Muscle layer of colon (tissue), 2 donors: ENCODE measurements at regions not wholly inside any gene's neighbourhood (a gene's known extent, or its start where the extent isn't known, plus 50 kb on each side); places are given as distances from the start of the nearest gene placed in this dataset.

ENCODE experiments used
- H3K27ac ChIP-seq: one replicate; pipeline ENCODE4 v1.7.0; 2013; ENCODE audit warnings: low read depth, mild to moderate bottlenecking, low read length, moderate library complexity
- H3K27me3 ChIP-seq, 2 donors: one replicate each; pipeline ENCODE4 v1.7.0; 2013; ENCODE audit warnings: low read length in 2 of 2, mild to moderate bottlenecking in 2 of 2; ENCODE audit not compliant: insufficient read depth in 2 of 2, control insufficient read depth in 1 of 2
- H3K36me3 ChIP-seq: one replicate; pipeline ENCODE4 v1.7.0; 2013; ENCODE audit warnings: mild to moderate bottlenecking, low read length; ENCODE audit not compliant: insufficient read depth
- H3K4me1 ChIP-seq: one replicate; pipeline ENCODE4 v1.7.0; 2013; ENCODE audit warnings: mild to moderate bottlenecking, low read length; ENCODE audit not compliant: insufficient read depth
- H3K4me3 ChIP-seq, 2 donors: one replicate each; pipeline ENCODE4 v1.7.0; 2013; ENCODE audit warnings: low read length in 2 of 2, low read depth in 1 of 2, mild to moderate bottlenecking in 1 of 2, moderate library complexity in 1 of 2
- H3K9ac ChIP-seq: one replicate; pipeline ENCODE4 v1.7.0; 2013; ENCODE audit warnings: low read length
- H3K9me3 ChIP-seq: one replicate; pipeline ENCODE4 v1.7.0; 2013; ENCODE audit warnings: mild to moderate bottlenecking, low read length
- donor health status: abdominal sarcoma.
- donor health status: Adenocarcinoma of cecum.

DNA sequence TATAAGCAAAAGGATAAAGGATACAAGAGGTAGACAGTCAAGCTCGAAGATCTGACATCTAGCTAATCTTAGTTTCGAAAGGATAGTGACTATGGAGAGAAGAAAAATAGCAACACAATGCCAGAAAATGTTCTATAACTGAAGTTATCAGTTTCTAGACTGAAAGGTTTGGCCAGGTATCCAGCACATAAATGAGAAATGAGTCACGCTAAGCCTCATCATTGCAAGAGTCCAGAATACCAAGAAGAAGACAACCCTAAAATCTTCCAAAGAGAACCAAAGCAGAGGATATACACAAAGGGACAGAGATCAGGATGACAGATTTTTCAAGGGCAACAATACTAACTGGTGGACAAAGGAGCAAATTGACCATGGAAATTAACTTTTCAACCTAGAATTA lies 237.0 kb downstream of the POSTN start:
- Histone ChIP-seq H3K4me3 (no peak overlapping the region), H3K4me1 (no peaks in the 10 kb centered on the region), H3K27me3 (no peaks in the 10 kb centered on the region), H3K36me3 (no peaks in the 10 kb centered on the region), H3K9ac (no peak overlapping the region), H3K9me3 (no peaks in the 10 kb centered on the region), H3K27ac (no peak overlapping the region)

DNA sequence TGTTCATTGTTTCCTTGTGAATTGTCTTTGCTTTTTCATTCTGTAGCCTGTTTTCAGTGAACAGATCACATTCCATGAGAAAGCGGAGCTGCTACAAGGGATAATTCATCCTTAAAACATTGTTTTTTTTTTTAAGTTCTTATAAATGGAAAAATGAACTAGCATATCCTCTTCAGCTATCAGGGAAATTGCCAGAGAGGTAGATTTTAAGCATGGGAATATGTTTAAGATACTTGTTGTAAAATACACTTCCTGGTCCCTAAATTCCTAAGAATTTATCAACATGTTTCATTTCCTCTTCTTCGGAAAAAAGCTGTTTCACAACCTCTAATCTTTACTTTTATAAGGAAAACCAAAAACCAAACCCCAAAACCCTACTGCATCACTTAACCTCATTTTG lies 238.0 kb downstream of the POSTN start:
- H3K4me3 ChIP-seq: no peak overlapping the region
- H3K9me3 ChIP-seq: no peaks in the 10 kb centered on the region
- no peaks in the 10 kb centered on the region for H3K4me1 ChIP-seq
- no peaks in the 10 kb centered on the region for H3K36me3 ChIP-seq
- no peaks in the 10 kb centered on the region for H3K27me3 ChIP-seq
- no peak overlapping the region for H3K27ac ChIP-seq
- no peak overlapping the region for H3K9ac ChIP-seq

DNA sequence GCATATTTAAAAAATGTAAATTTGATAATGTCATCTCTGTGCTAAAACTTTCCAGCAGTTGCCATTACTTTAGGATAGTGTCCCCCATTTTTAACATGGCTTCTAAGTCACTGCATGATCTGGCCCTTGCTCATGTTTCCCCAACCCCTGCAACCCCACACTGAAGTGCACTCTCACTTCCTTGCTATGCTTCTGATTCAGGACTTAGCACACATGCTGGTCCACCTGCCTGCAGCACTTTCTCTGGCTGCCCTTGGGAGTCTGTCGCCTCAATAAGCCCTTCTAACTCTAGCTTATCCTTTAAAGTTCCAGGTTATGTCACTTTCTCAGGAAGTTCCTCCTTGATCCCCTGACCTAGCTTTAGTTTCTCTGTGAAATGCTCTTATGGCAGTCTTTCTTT lies 241.0 kb downstream of the POSTN start:
- Histone ChIP-seq H3K36me3 (no peaks in the 10 kb centered on the region), H3K27ac (no peak overlapping the region), H3K9me3 (no peaks in the 10 kb centered on the region), H3K4me1 (no peaks in the 10 kb centered on the region), H3K27me3 (no peaks in the 10 kb centered on the region), H3K4me3 (no peak overlapping the region), H3K9ac (no peak overlapping the region)

DNA sequence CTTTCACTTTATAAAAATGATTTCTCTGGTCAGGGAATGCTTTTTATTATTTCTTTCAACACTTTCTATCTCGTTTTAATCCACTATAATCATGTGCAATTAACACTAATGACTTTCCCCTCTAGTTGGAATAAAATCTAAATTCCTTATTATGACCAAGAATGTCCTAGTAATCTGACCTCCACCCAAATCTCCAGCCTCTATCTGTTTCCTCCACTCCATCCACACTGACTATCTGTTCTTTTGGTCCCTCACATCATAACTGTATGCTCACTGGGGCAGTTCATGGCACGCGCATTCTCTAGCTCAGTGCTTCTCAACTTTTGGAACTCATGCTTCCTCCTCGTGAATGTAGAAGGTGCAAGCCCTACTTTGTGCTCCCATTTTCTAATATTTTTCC lies 244.7 kb downstream of the POSTN start:
- no peak overlapping the region for H3K4me3 ChIP-seq
- no peaks in the 10 kb centered on the region for H3K36me3 ChIP-seq
- no peak overlapping the region for H3K9ac ChIP-seq
- H3K4me1 ChIP-seq: no peaks in the 10 kb centered on the region
- H3K27me3 ChIP-seq: no peaks in the 10 kb centered on the region
- no peak overlapping the region for H3K27ac ChIP-seq
- H3K9me3 ChIP-seq: no peaks in the 10 kb centered on the region

DNA sequence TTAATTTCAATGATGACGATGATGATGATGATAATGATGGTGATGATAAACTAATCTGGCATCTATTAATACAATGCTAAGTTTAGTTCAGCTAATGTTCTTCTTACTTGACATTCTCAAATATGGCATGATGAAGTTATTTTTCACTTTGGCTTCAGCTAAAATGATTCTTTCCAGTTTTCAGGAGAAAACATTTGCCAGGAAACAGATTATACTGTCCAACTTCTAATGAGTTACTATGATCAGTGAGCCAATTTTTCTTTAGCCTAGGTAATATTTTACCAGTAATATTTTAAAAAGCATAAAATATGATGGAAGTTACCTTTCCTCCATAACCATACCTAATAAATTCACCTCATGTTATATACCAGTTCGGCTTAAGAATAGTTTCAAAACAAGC lies 245.7 kb upstream of the CSNK1A1L start:
- no peaks in the 10 kb centered on the region for H3K27me3 ChIP-seq
- peaks cover 8% of the 10 kb centered on the region for H3K4me1 ChIP-seq
- no peak overlapping the region for H3K27ac ChIP-seq
- H3K9me3 ChIP-seq: no peaks in the 10 kb centered on the region
- no peaks in the 10 kb centered on the region for H3K36me3 ChIP-seq
- no peak overlapping the region for H3K4me3 ChIP-seq
- H3K9ac ChIP-seq: no peak overlapping the region

DNA sequence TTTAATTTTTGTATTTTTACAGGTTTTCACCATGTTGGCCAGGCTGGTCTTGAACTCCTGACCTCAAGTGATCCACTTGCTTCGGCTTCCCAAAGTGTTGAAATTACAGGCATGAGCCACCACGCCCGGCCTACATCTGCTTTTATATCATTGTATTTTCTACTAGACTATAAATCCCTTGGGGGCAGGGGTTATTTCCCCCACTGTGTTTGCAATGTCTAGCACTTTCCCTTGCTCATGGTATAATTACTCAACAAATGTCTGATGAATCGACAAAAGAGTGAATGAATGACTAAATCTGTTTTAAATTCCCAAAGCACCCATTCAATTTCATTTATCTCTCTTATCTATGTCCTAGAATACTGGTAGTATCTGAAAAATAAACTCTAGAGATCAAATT lies 244.5 kb upstream of the CSNK1A1L start:
- H3K27me3 ChIP-seq: no peaks in the 10 kb centered on the region
- H3K4me3 ChIP-seq: no peak overlapping the region
- no peak overlapping the region for H3K9ac ChIP-seq
- no peaks in the 10 kb centered on the region for H3K36me3 ChIP-seq
- H3K4me1 ChIP-seq: peaks cover 17% of the 10 kb centered on the region
- no peaks in the 10 kb centered on the region for H3K9me3 ChIP-seq
- no peak overlapping the region for H3K27ac ChIP-seq

DNA sequence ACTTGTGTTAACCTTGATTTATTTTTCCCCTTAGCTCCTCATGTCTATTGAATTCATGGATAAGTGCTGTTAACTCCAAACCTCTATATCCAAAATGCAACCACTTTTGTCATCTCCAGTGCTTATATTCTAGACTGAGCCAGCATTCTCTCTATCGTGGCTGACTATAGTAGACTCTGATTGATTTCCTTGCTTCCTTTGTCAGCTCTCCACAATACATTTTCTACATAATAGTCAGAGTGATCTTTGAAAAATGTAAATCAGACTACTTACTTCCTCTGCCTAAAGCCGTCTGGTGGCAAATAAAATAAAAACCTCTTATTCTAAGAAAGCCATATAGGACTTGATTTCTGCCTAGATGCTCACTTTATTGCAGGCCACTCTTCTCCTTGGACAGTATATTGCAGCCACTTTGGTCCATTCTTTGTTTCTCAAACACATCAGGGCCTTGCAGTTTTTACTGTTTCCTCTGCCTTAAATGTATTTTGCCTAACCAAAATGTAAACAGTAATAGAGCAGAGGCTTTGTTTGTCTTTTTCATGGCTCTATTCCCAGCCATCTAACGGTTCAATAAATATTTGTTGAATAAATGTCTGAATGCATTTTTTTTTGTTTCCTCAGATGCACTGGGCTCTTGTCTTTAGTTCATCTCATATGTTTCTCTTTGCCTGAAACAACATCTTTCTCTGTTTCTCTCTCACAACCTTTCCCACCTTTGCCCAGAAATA lies 243.6 kb upstream of the CSNK1A1L start:
- H3K9me3 ChIP-seq: no peaks in the 10 kb centered on the region
- H3K36me3 ChIP-seq: no peaks in the 10 kb centered on the region
- no peaks in the 10 kb centered on the region for H3K27me3 ChIP-seq
- H3K4me3 ChIP-seq: no peak overlapping the region
- no peak overlapping the region for H3K9ac ChIP-seq
- no peak overlapping the region for H3K27ac ChIP-seq
- peaks cover 23% of the 10 kb centered on the region for H3K4me1 ChIP-seq

DNA sequence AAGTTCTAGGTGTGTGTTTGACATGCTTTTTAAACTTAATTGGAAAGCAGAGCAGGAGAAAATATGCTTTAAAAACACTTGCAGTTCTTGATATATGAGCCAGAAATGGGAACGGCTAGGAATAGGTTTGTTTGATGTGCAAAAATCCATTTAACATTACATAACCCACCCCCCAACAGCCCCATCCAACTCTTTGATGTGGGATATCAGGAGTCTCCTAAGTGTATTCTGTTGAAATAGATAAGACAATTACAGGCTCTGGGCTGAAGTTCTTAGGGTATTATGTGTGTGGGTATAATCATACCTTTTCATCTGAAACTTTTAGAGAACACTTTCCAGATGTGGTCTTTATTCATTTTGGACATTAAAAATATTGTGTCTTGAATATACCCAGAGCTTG lies 240.4 kb upstream of the CSNK1A1L start:
- Histone ChIP-seq H3K4me3 (no peak overlapping the region), H3K4me1 (peaks cover 25% of the 10 kb centered on the region), H3K27ac (no peak overlapping the region), H3K9ac (no peak overlapping the region), H3K27me3 (no peaks in the 10 kb centered on the region), H3K9me3 (no peaks in the 10 kb centered on the region), H3K36me3 (no peaks in the 10 kb centered on the region)

DNA sequence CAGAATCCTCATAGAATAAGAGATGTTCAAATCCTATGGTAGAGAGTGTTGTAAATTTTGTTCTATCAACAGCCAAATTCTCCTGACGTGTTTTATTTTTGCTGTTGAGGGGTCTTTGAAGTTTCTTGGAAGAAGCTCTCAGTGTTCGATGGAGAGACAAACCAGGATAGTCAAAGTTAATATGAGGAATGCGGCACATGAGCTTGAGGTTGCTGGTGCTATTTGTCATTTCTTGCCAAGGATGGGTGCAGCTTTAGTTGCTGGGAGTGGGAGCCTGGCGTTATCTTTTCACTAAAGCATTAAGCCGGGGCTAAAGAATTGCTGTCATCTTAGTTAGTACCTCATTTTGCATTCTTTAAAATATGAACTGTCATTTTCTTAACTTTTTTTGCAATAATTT lies 239.9 kb upstream of the CSNK1A1L start:
- Histone ChIP-seq H3K27me3 (no peaks in the 10 kb centered on the region), H3K27ac (no peak overlapping the region), H3K9ac (no peak overlapping the region), H3K36me3 (no peaks in the 10 kb centered on the region), H3K4me1 (peaks cover 25% of the 10 kb centered on the region), H3K4me3 (no peak overlapping the region), H3K9me3 (no peaks in the 10 kb centered on the region)

DNA sequence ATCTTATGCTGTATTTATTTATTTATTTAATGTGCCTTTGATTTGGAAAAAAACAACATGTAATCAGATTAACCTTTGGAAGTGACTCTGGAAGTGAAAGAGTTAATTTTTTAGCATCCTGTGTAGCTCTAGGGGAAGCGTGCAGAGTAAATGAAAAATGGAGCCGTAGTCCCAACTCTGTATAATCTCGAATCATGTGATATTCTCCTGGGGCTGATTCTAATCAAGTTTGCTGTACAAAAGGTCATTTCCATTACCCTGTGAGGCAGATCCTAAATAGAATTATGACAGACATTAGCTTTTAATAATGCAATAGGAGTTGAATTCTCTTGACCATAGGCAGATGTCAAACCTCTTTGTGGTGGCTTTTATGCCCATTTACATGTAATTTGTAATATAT lies 238.6 kb upstream of the CSNK1A1L start:
- Histone ChIP-seq H3K27me3 (no peaks in the 10 kb centered on the region), H3K27ac (no peak overlapping the region), H3K4me3 (no peak overlapping the region), H3K9ac (no peak overlapping the region), H3K9me3 (no peaks in the 10 kb centered on the region), H3K36me3 (no peaks in the 10 kb centered on the region), H3K4me1 (peaks cover 25% of the 10 kb centered on the region)

DNA sequence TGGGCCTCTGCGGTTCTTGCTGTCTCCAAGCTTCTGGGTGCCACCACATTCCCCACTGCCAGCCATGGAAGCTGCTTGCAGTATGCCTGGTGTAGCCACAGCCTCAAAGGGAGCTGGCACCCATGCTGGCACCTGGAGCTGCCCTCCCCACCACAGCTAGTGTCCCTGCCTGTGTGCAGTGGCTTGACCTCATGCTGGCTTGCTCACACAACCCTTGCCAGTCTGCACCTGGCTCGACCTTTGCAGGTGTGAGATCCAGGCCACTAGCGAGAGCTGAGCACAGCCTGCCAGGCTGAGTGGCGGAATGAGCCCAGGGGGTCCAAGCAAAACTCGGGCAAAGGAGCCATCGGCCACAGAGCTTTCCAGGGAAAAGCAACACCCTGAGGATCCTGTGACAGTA lies 236.7 kb upstream of the CSNK1A1L start:
- H3K9ac ChIP-seq: no peak overlapping the region

DNA sequence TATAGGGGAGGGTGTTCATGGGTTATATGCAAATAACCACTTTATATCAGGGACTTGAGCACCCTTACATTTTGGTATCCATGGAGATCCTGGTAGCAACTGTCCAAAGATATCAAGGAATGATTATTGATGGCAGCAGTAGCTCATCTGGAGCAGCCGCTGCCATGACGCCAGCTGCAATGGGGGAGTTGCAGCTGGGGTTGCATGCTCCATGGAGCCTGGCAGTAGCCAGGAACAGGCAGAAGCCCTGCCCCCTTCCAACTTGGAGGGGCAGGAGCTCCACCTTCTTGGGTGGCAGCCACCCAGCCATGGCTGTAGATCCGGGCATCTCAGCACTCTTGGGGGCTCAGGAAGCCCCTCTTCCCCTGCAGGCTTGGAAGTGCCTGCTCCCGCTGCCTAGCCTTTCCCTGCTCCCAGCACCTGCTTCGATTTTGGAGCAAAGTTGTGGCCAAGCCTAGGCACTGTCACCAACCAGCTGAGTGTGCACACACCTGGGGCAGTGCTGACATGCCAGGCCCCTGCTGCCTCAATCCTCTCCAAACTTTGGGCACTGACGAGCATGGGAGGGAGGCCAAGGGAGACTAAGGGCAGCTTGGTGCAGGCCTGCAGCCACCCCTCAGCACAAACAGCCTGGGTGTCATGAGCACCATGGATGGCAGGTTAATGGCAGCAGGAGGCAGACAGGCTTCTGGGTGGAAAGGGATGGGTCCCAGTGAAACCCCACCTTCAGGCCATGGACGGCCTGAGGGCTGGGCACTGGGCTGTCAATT lies 235.6 kb upstream of the CSNK1A1L start:
- peaks cover 17% of the 10 kb centered on the region for H3K4me1 ChIP-seq
- H3K4me3 ChIP-seq: no peak overlapping the region
- no peaks in the 10 kb centered on the region for H3K36me3 ChIP-seq
- H3K27me3 ChIP-seq: no peaks in the 10 kb centered on the region
- H3K27ac ChIP-seq: no peak overlapping the region
- H3K9me3 ChIP-seq: no peaks in the 10 kb centered on the region
- H3K9ac ChIP-seq: no peak overlapping the region

More for the DNA sequence above, 236.7 kb upstream of the CSNK1A1L start:
- Histone ChIP-seq H3K27me3 (no peaks in the 10 kb centered on the region), H3K27ac (no peak overlapping the region), H3K4me1 (peaks cover 25% of the 10 kb centered on the region), H3K4me3 (no peak overlapping the region), H3K36me3 (no peaks in the 10 kb centered on the region), H3K9me3 (no peaks in the 10 kb centered on the region)
